ENCODE measurements at regions not wholly inside any gene's neighbourhood (a gene's known extent, or its start where the extent isn't known, plus 50 kb on each side); places are given as distances from the start of the nearest gene placed in this dataset.
"Not testable (repeated sequence)": the region's sequence is repeated elsewhere in the genome, so short reads cannot be mapped to it uniquely, and the experiment has no call there.

DNA sequence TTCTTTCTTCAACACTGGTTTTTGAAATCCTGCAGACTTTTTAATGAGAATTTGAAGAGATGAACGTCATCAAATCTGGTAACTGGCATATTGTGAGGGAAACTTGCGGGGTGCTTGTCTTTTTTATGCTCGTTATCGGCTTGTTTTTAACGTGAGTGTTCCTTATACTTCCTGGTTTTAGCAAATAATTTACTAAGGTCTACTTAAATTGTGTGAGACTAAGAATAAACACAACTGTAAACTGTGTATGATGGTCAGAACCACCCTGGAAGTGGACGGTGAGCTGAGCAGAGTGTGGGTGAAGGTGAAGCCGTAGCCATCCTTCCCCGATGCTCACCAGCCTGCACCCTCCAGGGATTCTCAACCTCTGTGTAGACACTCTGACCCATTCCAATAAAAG, 82.3 kb upstream of the CDC42EP3 start:
- intact Hi-C loops (cut with DNase I): no loop called here

GRCh38 chr2:37755961-37756559, 84.6 kb upstream of the CDC42EP3 start:
- 93 to 94% methylated on average over 1 of the region's 1 CpG for WGBS, 2 donors
- H3K4me3 ChIP-seq (replicated peaks in 1 of 3); H3K9me3 ChIP-seq; H3K36me3 ChIP-seq; DNase-seq; H3K27ac ChIP-seq; H3K27me3 ChIP-seq; H3K4me1 ChIP-seq; intact Hi-C loops (cut with DNase I): not testable (repeated sequence)

More for the DNA sequence above, 82.3 kb upstream of the CDC42EP3 start:
- Histone ChIP-seq H3K36me3 (no peaks in the 10 kb centered on the region), H3K9me3 (no peaks in the 10 kb centered on the region), H3K4me3 (replicated peaks in 1 of 3) (no peak overlapping the region), H3K4me1 (no peaks in the 10 kb centered on the region), H3K27me3 (no peaks in the 10 kb centered on the region), H3K27ac (no peak overlapping the region)
- TF ChIP-seq POLR2A (IDR thresholded peaks at IDR 0.05) (no peak), CTCF (IDR thresholded peaks at IDR 0.05) (no peak)
- WGBS, 2 donors: 92 to 95% methylated on average over 8 of the region's 8 CpGs
- no peak for DNase-seq

- H3K9me3 ChIP-seq; H3K4me3 ChIP-seq (replicated peaks in 1 of 3); H3K36me3 ChIP-seq; H3K27ac ChIP-seq; intact Hi-C loops (cut with DNase I); H3K4me1 ChIP-seq; H3K27me3 ChIP-seq; DNase-seq: not testable (repeated sequence)
Observed at GRCh38 chr2:37757456-37757855, 86.0 kb upstream of the CDC42EP3 start.

DNA sequence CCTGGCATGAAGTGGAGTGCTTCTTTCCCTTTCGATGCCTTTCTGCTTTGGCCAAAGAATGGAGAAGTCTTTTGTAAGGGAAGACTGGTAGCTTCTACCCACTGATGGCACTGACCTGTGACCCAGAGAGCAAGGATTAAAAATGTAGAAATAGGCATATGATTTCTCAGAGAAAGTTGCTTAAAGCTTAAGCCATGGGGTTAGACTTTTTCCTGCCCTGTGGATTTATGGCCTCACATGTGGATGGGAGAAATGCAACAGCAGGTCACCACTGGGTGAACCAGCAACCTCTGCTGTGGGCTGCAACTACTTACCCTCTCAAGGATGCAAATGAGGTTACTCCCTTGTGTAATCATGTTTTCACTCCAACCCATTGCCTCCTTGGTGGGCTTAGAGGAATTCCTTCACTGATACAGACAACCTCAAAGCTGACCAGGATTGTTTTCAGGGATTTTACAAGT, 86.7 kb upstream of the CDC42EP3 start:
- H3K27ac ChIP-seq; H3K4me3 ChIP-seq (replicated peaks in 1 of 3); H3K4me1 ChIP-seq; H3K27me3 ChIP-seq; DNase-seq; H3K36me3 ChIP-seq; H3K9me3 ChIP-seq; intact Hi-C loops (cut with DNase I): not testable (repeated sequence)
- 88 to 95% methylated on average over 1 of the region's 1 CpG for WGBS, 2 donors

DNA sequence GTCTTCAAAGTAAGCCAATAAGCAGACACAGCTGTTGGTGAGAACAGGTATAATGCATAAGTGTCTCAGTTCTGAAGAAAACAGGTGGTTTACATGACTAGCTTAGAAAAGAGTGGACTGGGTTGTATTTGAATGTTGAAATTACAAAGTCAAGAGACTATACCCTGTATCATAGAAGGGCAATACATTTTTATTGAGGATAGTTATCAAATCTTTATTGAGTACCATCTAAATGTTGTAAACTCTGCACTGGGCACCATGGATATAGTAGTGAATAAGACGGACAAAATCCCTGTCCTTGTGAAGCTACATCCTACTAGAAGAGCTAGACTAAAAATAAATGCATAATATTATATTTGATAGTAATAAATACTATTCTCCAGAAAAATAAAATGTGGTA, 88.5 kb upstream of the CDC42EP3 start:
- H3K4me1 ChIP-seq; intact Hi-C loops (cut with DNase I); H3K36me3 ChIP-seq; H3K4me3 ChIP-seq (replicated peaks in 1 of 3); H3K27ac ChIP-seq; DNase-seq; H3K9me3 ChIP-seq; H3K27me3 ChIP-seq: not testable (repeated sequence)
- WGBS, 2 donors: 91 to 100% methylated on average over 1 of the region's 1 CpG

DNA sequence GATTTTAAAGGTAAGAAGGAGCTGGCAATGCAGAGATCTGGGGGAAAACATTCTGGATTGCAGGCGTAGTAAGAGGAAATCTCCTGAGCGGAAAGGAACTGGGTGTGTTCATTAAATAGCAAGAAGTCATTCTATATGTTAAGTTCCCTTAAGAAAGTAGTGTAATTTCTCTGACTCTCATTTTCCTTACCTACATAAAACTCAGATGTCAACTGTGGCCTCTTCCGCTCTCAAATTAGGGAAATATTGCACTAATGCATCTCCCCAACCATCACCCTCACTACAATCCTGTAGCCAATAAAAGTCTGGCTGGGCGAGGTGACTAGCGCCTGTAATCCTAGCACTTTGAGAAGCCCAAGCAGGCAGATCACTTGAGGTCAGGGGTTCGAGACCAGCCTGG, 89.0 kb upstream of the CDC42EP3 start:
- TF ChIP-seq CTCF (IDR thresholded peaks at IDR 0.05) (no peak), POLR2A (IDR thresholded peaks at IDR 0.05) (no peak)
- no peaks in the 10 kb centered on the region for H3K4me1 ChIP-seq
- H3K4me3 ChIP-seq (replicated peaks in 1 of 3): no peak overlapping the region
- H3K36me3 ChIP-seq: no peaks in the 10 kb centered on the region
- WGBS, 2 donors: 86 to 95% methylated on average over 6 of the region's 6 CpGs
- intact Hi-C loops (cut with DNase I): no loop called here
- no peak overlapping the region for H3K27ac ChIP-seq
- no peaks in the 10 kb centered on the region for H3K9me3 ChIP-seq
- DNase-seq: no peak
- no peaks in the 10 kb centered on the region for H3K27me3 ChIP-seq

DNA sequence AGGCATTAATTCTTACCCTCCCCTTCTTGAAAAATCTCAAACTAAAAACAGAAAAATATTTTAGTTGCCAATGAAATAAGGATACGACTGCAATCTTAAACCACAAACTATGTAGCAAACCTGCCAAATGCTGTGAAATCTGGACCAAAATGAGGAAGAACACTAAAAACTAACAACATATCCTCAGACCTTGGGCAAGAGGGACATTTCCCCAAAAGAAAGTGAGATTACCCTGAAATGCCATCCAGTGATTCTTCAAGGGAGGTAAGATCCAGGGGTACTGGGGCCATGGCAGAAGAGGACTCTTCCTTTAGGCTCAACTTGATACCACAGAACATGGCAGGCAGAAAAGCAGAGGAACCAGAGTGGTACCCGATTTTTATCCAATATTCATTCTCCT, 90.8 kb upstream of the CDC42EP3 start:
- intact Hi-C loops (cut with DNase I); H3K4me3 ChIP-seq (replicated peaks in 1 of 3); DNase-seq; H3K4me1 ChIP-seq; H3K27me3 ChIP-seq; H3K9me3 ChIP-seq; H3K27ac ChIP-seq; H3K36me3 ChIP-seq: not testable (repeated sequence)
- 90 to 93% methylated on average over 2 of the region's 2 CpGs for WGBS, 2 donors

- Histone ChIP-seq H3K4me1 (peaks cover 0 to 5% of the 10 kb centered on the region in 2 donors), H3K27ac (no peak overlapping the region), H3K27me3 (no peaks in the 10 kb centered on the region), H3K4me3 (replicated peaks in 1 of 3) (no peak overlapping the region), H3K36me3 (no peaks in the 10 kb centered on the region), H3K9me3 (no peaks in the 10 kb centered on the region)
- TF ChIP-seq CTCF (IDR thresholded peaks at IDR 0.05) (no peak), POLR2A (IDR thresholded peaks at IDR 0.05) (no peak)
- DNase-seq: no peak
- 31 to 33% methylated on average over 2 of the region's 2 CpGs for WGBS, 2 donors
- intact Hi-C loops (cut with DNase I): no loop called here
Observed at GRCh38 chr2:37764739-37765138, 93.3 kb upstream of the CDC42EP3 start.
